Glutamatergic neuron (in vitro differentiated cells): ENCODE measurements at regions not wholly inside any gene's neighbourhood (a gene's known extent, or its start where the extent isn't known, plus 50 kb on each side); places are given as distances from the start of the nearest gene placed in this dataset.

ENCODE experiments used
- DNase-seq: peaks from one replicate; pipeline ENCODE4 v3.0.0; 2022
- H3K27ac Mint-ChIP-seq: one replicate; pipeline ENCODE4 v1.8.0; 2020; ENCODE audit warnings: mild to moderate bottlenecking, mixed read lengths, inconsistent platforms; ENCODE audit not compliant: unreplicated experiment
- H3K27me3 Mint-ChIP-seq: one replicate; pipeline ENCODE4 v1.8.0; 2020; ENCODE audit warnings: mild to moderate bottlenecking, moderate library complexity, mixed read lengths, inconsistent platforms; ENCODE audit not compliant: unreplicated experiment
- H3K36me3 Mint-ChIP-seq: one replicate; pipeline ENCODE4 v1.8.0; 2020; ENCODE audit warnings: mild to moderate bottlenecking, mixed read lengths, inconsistent platforms; ENCODE audit not compliant: unreplicated experiment
- H3K4me1 Mint-ChIP-seq: one replicate; pipeline ENCODE4 v1.8.0; 2020; ENCODE audit warnings: mild to moderate bottlenecking, low read depth, mixed read lengths, inconsistent platforms; ENCODE audit not compliant: unreplicated experiment
- H3K4me3 Mint-ChIP-seq: one replicate; pipeline ENCODE4 v1.8.0; 2020; ENCODE audit warnings: mild to moderate bottlenecking, mixed read lengths, inconsistent platforms; ENCODE audit not compliant: unreplicated experiment
- H3K9me3 Mint-ChIP-seq: one replicate; pipeline ENCODE4 v1.8.0; 2020; ENCODE audit warnings: mild to moderate bottlenecking, moderate library complexity, mixed read lengths, inconsistent platforms; ENCODE audit not compliant: unreplicated experiment
- TF ChIP-seq, protein P1 (sequence below): fragments of 200-600 bp; sonication (generic); IDR thresholded peaks from one replicate; pipeline ENCODE4 v1.5.0; 2021; ENCODE audit not compliant: partially characterized antibody, unreplicated experiment

GRCh38 chr4:4787421-4787820 is 72.0 kb upstream of the MSX1 start:
- H3K27me3 Mint-ChIP-seq = no peaks in the 10 kb centered on the region
- TF ChIP-seq, protein P1, sequence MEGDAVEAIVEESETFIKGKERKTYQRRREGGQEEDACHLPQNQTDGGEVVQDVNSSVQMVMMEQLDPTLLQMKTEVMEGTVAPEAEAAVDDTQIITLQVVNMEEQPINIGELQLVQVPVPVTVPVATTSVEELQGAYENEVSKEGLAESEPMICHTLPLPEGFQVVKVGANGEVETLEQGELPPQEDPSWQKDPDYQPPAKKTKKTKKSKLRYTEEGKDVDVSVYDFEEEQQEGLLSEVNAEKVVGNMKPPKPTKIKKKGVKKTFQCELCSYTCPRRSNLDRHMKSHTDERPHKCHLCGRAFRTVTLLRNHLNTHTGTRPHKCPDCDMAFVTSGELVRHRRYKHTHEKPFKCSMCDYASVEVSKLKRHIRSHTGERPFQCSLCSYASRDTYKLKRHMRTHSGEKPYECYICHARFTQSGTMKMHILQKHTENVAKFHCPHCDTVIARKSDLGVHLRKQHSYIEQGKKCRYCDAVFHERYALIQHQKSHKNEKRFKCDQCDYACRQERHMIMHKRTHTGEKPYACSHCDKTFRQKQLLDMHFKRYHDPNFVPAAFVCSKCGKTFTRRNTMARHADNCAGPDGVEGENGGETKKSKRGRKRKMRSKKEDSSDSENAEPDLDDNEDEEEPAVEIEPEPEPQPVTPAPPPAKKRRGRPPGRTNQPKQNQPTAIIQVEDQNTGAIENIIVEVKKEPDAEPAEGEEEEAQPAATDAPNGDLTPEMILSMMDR = no peak
- H3K36me3 Mint-ChIP-seq = peaks cover 34% of the 10 kb centered on the region
- DNase-seq = no peak
- H3K4me1 Mint-ChIP-seq = peaks cover under 1% of the 10 kb centered on the region
- H3K27ac Mint-ChIP-seq = no peak overlapping the region
- H3K4me3 Mint-ChIP-seq = no peak overlapping the region
- peaks cover 9% of the 10 kb centered on the region for H3K9me3 Mint-ChIP-seq

DNA sequence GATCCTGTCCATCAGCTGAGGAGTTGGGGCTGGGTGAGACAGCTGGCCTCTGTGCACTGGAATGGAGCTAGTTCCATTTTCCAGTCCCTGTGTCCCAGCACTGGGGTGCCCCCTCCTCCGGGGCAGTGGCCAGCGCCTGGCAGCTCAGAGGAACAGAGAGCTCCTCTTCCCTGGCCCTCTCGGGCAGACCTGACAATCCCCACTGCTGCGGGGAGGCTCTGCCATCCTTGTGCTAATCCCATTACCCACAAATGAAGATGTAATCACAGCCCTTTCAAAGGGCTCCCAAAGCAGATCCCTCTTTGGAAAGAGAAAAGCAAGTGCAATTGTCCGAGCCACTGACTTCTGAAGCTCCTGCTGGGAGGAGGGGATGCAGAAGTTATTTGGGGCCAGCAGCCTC is 75.1 kb upstream of the MSX1 start:
- TF ChIP-seq, protein P1 = no peak
- DNase-seq = no peak
- Mint-ChIP-seq H3K27me3 (no peaks in the 10 kb centered on the region), H3K27ac (no peak overlapping the region), H3K4me1 (peaks cover 8% of the 10 kb centered on the region), H3K9me3 (peaks cover 9% of the 10 kb centered on the region), H3K36me3 (peaks cover 19% of the 10 kb centered on the region), H3K4me3 (no peak overlapping the region)

DNA sequence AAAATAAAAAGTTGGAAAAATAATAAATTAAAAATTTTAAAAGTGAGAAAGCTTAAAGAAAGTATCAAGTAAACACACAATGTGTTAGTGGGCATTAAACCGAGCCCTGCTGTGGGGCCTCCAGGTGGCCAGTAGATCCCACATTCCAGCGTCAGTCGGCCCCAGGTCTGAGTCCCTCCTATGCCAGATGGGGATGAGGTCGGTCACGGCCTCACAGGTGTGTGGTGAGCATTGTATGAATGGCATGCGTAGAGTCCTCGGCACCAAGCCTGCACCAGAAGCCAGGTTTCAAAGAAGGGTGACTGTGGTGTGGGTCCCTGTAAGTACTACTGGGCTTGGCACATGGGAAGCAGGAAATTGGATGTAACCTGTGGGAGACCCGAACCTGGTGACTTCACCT is 75.6 kb upstream of the MSX1 start:
- H3K4me3 Mint-ChIP-seq = no peak overlapping the region
- H3K27ac Mint-ChIP-seq = no peak overlapping the region
- no peaks in the 10 kb centered on the region for H3K27me3 Mint-ChIP-seq
- TF ChIP-seq, protein P1 = no peak
- H3K4me1 Mint-ChIP-seq = peaks cover 10% of the 10 kb centered on the region
- H3K9me3 Mint-ChIP-seq = peaks cover 6% of the 10 kb centered on the region
- no peak for DNase-seq
- H3K36me3 Mint-ChIP-seq = peaks cover 14% of the 10 kb centered on the region

- H3K27ac Mint-ChIP-seq = no peak overlapping the region
- H3K9me3 Mint-ChIP-seq = peaks cover 6% of the 10 kb centered on the region
- no peak for DNase-seq
- no peaks in the 10 kb centered on the region for H3K27me3 Mint-ChIP-seq
- H3K36me3 Mint-ChIP-seq = peaks cover 12% of the 10 kb centered on the region
- peaks cover 10% of the 10 kb centered on the region for H3K4me1 Mint-ChIP-seq
- TF ChIP-seq, protein P1 = no peak
- H3K4me3 Mint-ChIP-seq = no peak overlapping the region
These were observed 76.5 kb upstream of the MSX1 start for GRCh38 chr4:4782969-4783368.

DNA sequence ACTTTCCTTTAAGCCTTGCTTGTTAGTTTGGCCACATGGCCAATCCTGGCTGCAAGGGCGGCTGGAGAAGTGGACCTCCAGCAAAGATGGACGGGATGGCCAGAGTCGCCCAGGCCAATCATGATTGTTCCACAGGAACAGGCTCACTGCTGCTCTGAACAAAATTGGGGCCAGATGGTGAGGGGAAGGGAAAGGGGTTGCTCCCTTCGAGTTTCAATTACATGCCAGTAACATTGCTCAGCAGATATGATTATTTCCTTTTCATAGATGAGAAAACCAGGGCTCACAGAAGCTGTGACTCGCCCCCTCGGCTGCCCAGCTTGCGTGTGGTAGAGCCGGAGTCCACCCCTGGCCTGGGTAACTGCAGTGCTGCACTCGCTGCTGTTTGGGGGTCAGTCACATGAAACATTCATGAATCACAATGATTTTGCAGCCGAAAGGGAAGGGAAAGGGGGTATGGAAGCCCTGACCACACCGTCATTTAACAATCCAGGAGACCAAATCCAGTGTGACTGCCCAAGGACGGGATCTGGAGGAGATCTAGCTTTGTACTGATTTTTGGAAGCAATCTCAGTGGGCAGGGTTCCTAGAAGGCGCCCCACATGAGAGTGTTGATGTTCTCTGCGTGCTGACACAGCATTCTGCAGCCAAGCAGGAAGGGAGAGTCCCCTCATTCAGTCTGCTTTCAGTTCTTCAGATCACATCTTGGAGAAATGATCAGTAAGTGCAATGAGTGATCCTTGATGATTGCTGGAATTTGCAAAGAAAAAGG is 77.3 kb upstream of the MSX1 start:
- Mint-ChIP-seq H3K4me1 (peaks cover 10% of the 10 kb centered on the region), H3K9me3 (peaks cover 6% of the 10 kb centered on the region), H3K4me3 (no peak overlapping the region), H3K36me3 (peaks cover 5% of the 10 kb centered on the region), H3K27me3 (peaks cover 5% of the 10 kb centered on the region), H3K27ac (no peak overlapping the region)
- TF ChIP-seq, protein P1 = no peak
- DNase-seq = no peak
